Keratinocyte (primary cell): ENCODE measurements at regions not wholly inside any gene's neighbourhood (a gene's known extent, or its start where the extent isn't known, plus 50 kb on each side); places are given as distances from the start of the nearest gene placed in this dataset.

Experiments
- DNase-seq: peaks from one replicate; pipeline ENCODE4 v3.0.0-alpha.2; 2011; ENCODE audit warnings: low read depth, missing footprints, low spot score
- FAIRE-seq: peaks from 2 replicates; lab custom pipeline; 2011; peaks lifted over from hg19 to GRCh38; lab: Jason Lieb, UNC
- H2AFZ ChIP-seq: 2 replicates; pipeline ENCODE4 v1.6.0; 2012; ENCODE audit warnings: low read length, control low read depth, inconsistent platforms; ENCODE audit not compliant: control insufficient read depth
- H3K27ac ChIP-seq: 2 replicates; pipeline ENCODE4 v1.5.1; 2011; ENCODE audit warnings: low read length; ENCODE audit not compliant: control insufficient read depth, insufficient read depth
- H3K27me3 ChIP-seq: 3 replicates; pipeline ENCODE4 v1.6.0; 2011; ENCODE audit warnings: low read length; ENCODE audit not compliant: control insufficient read depth, insufficient read depth; ENCODE audit errors: extremely low read depth
- H3K36me3 ChIP-seq, 2 experiments: 2 replicates in 1 of 2; 3 replicates in 1 of 2; pipeline ENCODE4 v1.5.1; 2011; ENCODE audit warnings: low read length in 2 of 2, mild to moderate bottlenecking in 1 of 2; ENCODE audit not compliant: control insufficient read depth in 2 of 2, insufficient read depth in 2 of 2; ENCODE audit errors: extremely low read depth in 1 of 2
- H3K4me1 ChIP-seq: 3 replicates; pipeline ENCODE4 v1.5.1; 2011; ENCODE audit warnings: low read length; ENCODE audit not compliant: control insufficient read depth, insufficient read depth; ENCODE audit errors: extremely low read depth
- H3K4me2 ChIP-seq: 3 replicates; pipeline ENCODE4 v1.6.0; 2011; ENCODE audit warnings: low read depth, low read length; ENCODE audit not compliant: control insufficient read depth, insufficient read depth; ENCODE audit errors: extremely low read depth
- H3K4me3 ChIP-seq, 3 experiments: fragments of 200-600 bp in 1 of 3; sonication (generic) in 1 of 3; 2 replicates in 2 of 3; 3 replicates in 1 of 3; pipeline ENCODE4 v1.5.1; 2011 to 2016; ENCODE audit warnings: low read length in 3 of 3, mild to moderate bottlenecking in 3 of 3, control low read depth in 2 of 3, inconsistent platforms in 1 of 3, low read depth in 1 of 3, mixed read lengths in 1 of 3, mixed run types in 1 of 3, moderate library complexity in 1 of 3; ENCODE audit not compliant: control insufficient read depth in 2 of 3, insufficient read depth in 2 of 3; ENCODE audit errors: extremely low read depth in 1 of 3
- H3K79me2 ChIP-seq: 2 replicates; pipeline ENCODE4 v1.6.0; 2012; ENCODE audit warnings: low read length; ENCODE audit not compliant: control insufficient read depth, insufficient read depth
- H3K9ac ChIP-seq: 3 replicates; pipeline ENCODE4 v1.6.0; 2011; ENCODE audit warnings: low read length; ENCODE audit not compliant: control insufficient read depth, insufficient read depth; ENCODE audit errors: extremely low read depth
- H3K9me1 ChIP-seq: 3 replicates; pipeline ENCODE4 v1.6.0; 2011; ENCODE audit warnings: low read length; ENCODE audit not compliant: control insufficient read depth, insufficient read depth; ENCODE audit errors: extremely low read depth
- H3K9me3 ChIP-seq: 2 replicates; pipeline ENCODE4 v1.5.1; 2012; ENCODE audit warnings: low read depth, low read length; ENCODE audit not compliant: control insufficient read depth
- H4K20me1 ChIP-seq: 3 replicates; pipeline ENCODE4 v1.6.0; 2011; ENCODE audit warnings: low read length; ENCODE audit not compliant: control insufficient read depth, insufficient read depth; ENCODE audit errors: extremely low read depth
- CTCF ChIP-seq, 3 experiments: IDR thresholded peaks in 1 of 3; conservative IDR thresholded peaks in 1 of 3; optimal IDR thresholded peaks in 1 of 3; 2 replicates in 2 of 3; 3 replicates in 1 of 3; pipeline versions ENCODE3 to v1.5.1; 2011; ENCODE audit warnings: low read length in 3 of 3, mild to moderate bottlenecking in 3 of 3, moderate library complexity in 2 of 3, control low read depth in 1 of 3, inconsistent platforms in 1 of 3; ENCODE audit not compliant: insufficient read depth in 2 of 3; ENCODE audit errors: extremely low read depth in 1 of 3
- EZH2 ChIP-seq: IDR thresholded peaks from one replicate; pipeline ENCODE4 v1.6.1; 2012; ENCODE audit warnings: inconsistent platforms, mild to moderate bottlenecking, low read length, moderate library complexity
- dilution Hi-C: fragments of 300-500 bp; cut with MboI; formaldehyde crosslinking; loops from one replicate; pipeline ENCODE4 v1.7.0; 2020; ENCODE audit warnings: low sequenced_read_pairs; ENCODE audit not compliant: extremely low pct_ligation_motif_present

GRCh38 chr5:141763541-141763940 lies 81.5 kb upstream of the ARAP3 start:
- H3K79me2 ChIP-seq, result no peaks in the 10 kb centered on the region
- no peak overlapping the region for H3K4me2 ChIP-seq
- H3K36me3 ChIP-seq, result no peaks in the 10 kb centered on the region
- DNase-seq (no peak), FAIRE-seq (no peak)
- no peak overlapping the region for H3K4me3 ChIP-seq
- H3K9ac ChIP-seq, result no peak overlapping the region
- dilution Hi-C loops, result no loop called here
- TF ChIP-seq CTCF (optimal IDR thresholded peaks at IDR 0.05 in 1 of 3, IDR thresholded peaks at IDR 0.05 in 1 of 3, conservative IDR thresholded peaks at IDR 0.05 in 1 of 3; ENCODE audit: extremely low read depth in 1 of 3, insufficient read depth in 2 of 3, low read length in 3 of 3) (no peak), EZH2 (no peak)
- no peaks in the 10 kb centered on the region for H3K9me1 ChIP-seq
- no peaks in the 10 kb centered on the region for H3K4me1 ChIP-seq
- no peaks in the 10 kb centered on the region for H4K20me1 ChIP-seq
- H3K27me3 ChIP-seq, result peaks cover 41% of the 10 kb centered on the region
- no peak overlapping the region for H3K27ac ChIP-seq
- H3K9me3 ChIP-seq, result no peaks in the 10 kb centered on the region
- no peak overlapping the region for H2AFZ ChIP-seq

GRCh38 chr5:141762790-141763368 lies 80.8 kb upstream of the ARAP3 start:
- no peak overlapping the region for H3K9ac ChIP-seq
- TF ChIP-seq CTCF (optimal IDR thresholded peaks at IDR 0.05 in 1 of 3, IDR thresholded peaks at IDR 0.05 in 1 of 3, conservative IDR thresholded peaks at IDR 0.05 in 1 of 3; ENCODE audit: extremely low read depth in 1 of 3, insufficient read depth in 2 of 3, low read length in 3 of 3) (no peak), EZH2 (no peak)
- no peaks in the 10 kb centered on the region for H4K20me1 ChIP-seq
- H3K9me3 ChIP-seq, result no peaks in the 10 kb centered on the region
- no peaks in the 10 kb centered on the region for H3K4me1 ChIP-seq
- dilution Hi-C loops, result no loop called here
- DNase-seq (no peak), FAIRE-seq (no peak)
- H2AFZ ChIP-seq, result no peak overlapping the region
- H3K27ac ChIP-seq, result no peak overlapping the region
- H3K4me2 ChIP-seq, result no peak overlapping the region
- no peaks in the 10 kb centered on the region for H3K79me2 ChIP-seq
- no peaks in the 10 kb centered on the region for H3K36me3 ChIP-seq
- no peak overlapping the region for H3K4me3 ChIP-seq
- peaks cover 45% of the 10 kb centered on the region for H3K27me3 ChIP-seq
- no peaks in the 10 kb centered on the region for H3K9me1 ChIP-seq
